GM19397 (cell line): ENCODE measurements at regions not wholly inside any gene's neighbourhood (a gene's known extent, or its start where the extent isn't known, plus 50 kb on each side); places are given as distances from the start of the nearest gene placed in this dataset.

Source experiments
- ATAC-seq: cut with Tn5 transposase; IDR thresholded peaks from one replicate; pipeline ENCODE4 v1.9.1; 2021; ENCODE audit warnings: mild to moderate bottlenecking, moderate library complexity; ENCODE audit not compliant: unreplicated experiment

GRCh38 chr14:101130861-101131260, 227.3 kb upstream of the RTL1 start:
- ATAC-seq, result no peak

- no peak for ATAC-seq
These were observed 228.0 kb upstream of the RTL1 start for GRCh38 chr14:101131451-101131916.

- ATAC-seq, result no peak
These were observed 228.6 kb upstream of the RTL1 start for GRCh38 chr14:101132051-101132571.

GRCh38 chr14:101132588-101132987, 229.1 kb upstream of the RTL1 start:
- no peak for ATAC-seq

- ATAC-seq, result no peak
These were observed 229.5 kb upstream of the RTL1 start for GRCh38 chr14:101133068-101133467.

GRCh38 chr14:101134161-101134631, 230.7 kb upstream of the RTL1 start:
- no peak for ATAC-seq

- no peak for ATAC-seq
These were observed 231.4 kb upstream of the RTL1 start for GRCh38 chr14:101134851-101135433.

- ATAC-seq, result no peak
These were observed 232.5 kb upstream of the RTL1 start for GRCh38 chr14:101135796-101136742.

- no peak for ATAC-seq
These were observed 233.7 kb upstream of the RTL1 start for GRCh38 chr14:101137234-101137633.

GRCh38 chr14:101147848-101148247, 244.3 kb upstream of the RTL1 start:
- no peak for ATAC-seq

GRCh38 chr14:101150039-101150610, 246.6 kb upstream of the RTL1 start:
- no peak for ATAC-seq

- no peak for ATAC-seq
These were observed 247.9 kb upstream of the RTL1 start for GRCh38 chr14:101151226-101151926.

GRCh38 chr14:101151927-101152305, 248.4 kb upstream of the RTL1 start:
- no peak for ATAC-seq

GRCh38 chr14:101152855-101153254, 249.3 kb upstream of the RTL1 start:
- no peak for ATAC-seq

- ATAC-seq, result no peak
These were observed 250.2 kb upstream of the RTL1 start for GRCh38 chr14:101153691-101154090.

- no peak for ATAC-seq
These were observed 252.1 kb upstream of the RTL1 start for GRCh38 chr14:101155575-101155974.

- ATAC-seq, result no peak
These were observed 263.9 kb upstream of the RTL1 start for GRCh38 chr14:101167428-101167827.

GRCh38 chr14:101169267-101169666, 265.7 kb upstream of the RTL1 start:
- ATAC-seq, result no peak

GRCh38 chr14:101171650-101172049, 268.1 kb upstream of the RTL1 start:
- ATAC-seq, result no peak

- ATAC-seq, result no peak
These were observed 270.4 kb upstream of the RTL1 start for GRCh38 chr14:101173698-101174521.
